ENCODE measurements at regions not wholly inside any gene's neighbourhood (a gene's known extent, or its start where the extent isn't known, plus 50 kb on each side); places are given as distances from the start of the nearest gene placed in this dataset.

DNA sequence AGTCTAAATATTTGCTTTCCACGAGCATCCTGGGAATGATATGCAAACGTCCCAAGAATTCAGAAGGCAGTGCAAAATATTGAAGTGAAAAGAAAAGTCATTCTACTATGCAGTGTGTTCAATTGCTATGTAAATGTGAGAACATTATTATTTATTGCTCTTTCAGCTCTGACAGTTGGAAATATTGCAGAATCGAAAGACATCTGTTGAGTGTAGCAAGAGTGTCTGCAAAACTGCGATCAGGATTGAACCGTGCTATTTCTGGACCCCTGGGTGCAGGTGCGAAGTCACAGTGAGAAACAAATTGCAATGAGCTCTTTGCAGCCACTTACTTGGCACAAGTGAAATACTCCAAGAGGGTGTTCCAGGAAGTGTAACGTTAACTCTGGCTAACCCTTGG is 566.4 kb downstream of the AJAP1 start:
- H3K4me1 Mint-ChIP-seq = no peaks in the 10 kb centered on the region
- DNase-seq (ENCODE audit: low spot score) = no peak
- peaks cover 81% of the 10 kb centered on the region for H3K9me3 Mint-ChIP-seq
- no peak for ATAC-seq
- no peak overlapping the region for H3K4me3 Mint-ChIP-seq
- TF ChIP-seq ZSCAN18 (CRISPR knock-in tag; IDR thresholded peaks at IDR 0.05) = no peak
- TF ChIP-seq, protein P1, sequence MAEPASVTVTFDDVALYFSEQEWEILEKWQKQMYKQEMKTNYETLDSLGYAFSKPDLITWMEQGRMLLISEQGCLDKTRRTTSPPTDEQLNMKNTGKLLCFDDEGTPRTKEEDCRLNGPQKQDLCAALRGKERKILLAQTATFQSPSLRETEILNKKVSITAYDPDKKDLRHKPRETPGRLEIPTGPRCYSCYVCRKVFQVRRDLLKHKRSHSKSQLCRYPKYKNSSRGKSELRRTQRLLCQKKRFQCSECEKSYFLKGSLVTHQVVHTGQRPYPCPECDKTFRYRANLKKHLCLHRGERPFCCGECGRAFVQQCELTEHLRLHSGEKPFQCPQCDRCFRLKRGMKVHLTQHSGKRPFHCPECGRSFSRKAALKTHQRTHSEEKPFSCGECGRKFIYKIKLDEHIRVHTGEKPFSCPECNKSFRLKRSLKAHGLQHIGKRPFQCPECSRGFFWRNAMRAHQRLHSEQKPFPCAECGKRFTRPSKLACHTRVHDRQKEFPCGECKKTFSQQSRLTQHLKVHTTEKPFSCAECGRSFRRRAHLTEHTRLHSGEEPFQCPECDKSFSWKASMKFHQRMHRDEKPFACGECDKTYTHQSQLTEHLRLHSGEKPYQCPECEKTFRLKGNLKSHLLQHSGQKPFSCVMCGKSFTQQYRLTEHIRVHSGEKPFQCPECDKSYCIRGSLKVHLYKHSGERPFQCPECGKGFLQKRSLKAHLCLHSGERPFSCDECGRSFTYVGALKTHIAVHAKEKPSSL (CRISPR knock-in tag; conservative IDR thresholded peaks at IDR 0.05) = no peak
- TF ChIP-seq AFF4 (CRISPR knock-in tag; IDR thresholded peaks at IDR 0.05; ENCODE audit: borderline replicate concordance) = no peak
- TF ChIP-seq, protein P2, sequence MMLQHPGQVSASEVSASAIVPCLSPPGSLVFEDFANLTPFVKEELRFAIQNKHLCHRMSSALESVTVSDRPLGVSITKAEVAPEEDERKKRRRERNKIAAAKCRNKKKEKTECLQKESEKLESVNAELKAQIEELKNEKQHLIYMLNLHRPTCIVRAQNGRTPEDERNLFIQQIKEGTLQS (CRISPR knock-in tag; conservative IDR thresholded peaks at IDR 0.05) = no peak
- TF ChIP-seq MYBL2 (CRISPR knock-in tag; IDR thresholded peaks at IDR 0.05) = no peak
- no peak for TF ChIP-seq ZMAT4 (CRISPR knock-in tag; IDR thresholded peaks at IDR 0.05)
- POLR2A ChIA-PET = no interaction called here
- H3K36me3 Mint-ChIP-seq = peaks cover 70% of the 10 kb centered on the region
- CTCF ChIA-PET = no interaction called here
- no peak overlapping the region for H3K27ac Mint-ChIP-seq
- peaks cover 77% of the 10 kb centered on the region for H3K27me3 Mint-ChIP-seq (ENCODE audit: low read depth)

GRCh38 chr1:5220421-5220820 is 566.0 kb downstream of the AJAP1 start:
- TF ChIP-seq, protein P3, sequence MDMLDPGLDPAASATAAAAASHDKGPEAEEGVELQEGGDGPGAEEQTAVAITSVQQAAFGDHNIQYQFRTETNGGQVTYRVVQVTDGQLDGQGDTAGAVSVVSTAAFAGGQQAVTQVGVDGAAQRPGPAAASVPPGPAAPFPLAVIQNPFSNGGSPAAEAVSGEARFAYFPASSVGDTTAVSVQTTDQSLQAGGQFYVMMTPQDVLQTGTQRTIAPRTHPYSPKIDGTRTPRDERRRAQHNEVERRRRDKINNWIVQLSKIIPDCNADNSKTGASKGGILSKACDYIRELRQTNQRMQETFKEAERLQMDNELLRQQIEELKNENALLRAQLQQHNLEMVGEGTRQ (CRISPR knock-in tag; IDR thresholded peaks at IDR 0.05) = no peak
- TF ChIP-seq GRHL2 (CRISPR knock-in tag; IDR thresholded peaks at IDR 0.05; ENCODE audit: insufficient replicate concordance, severe bottlenecking) = no peak
- TF ChIP-seq ZNF263 (CRISPR knock-in tag; IDR thresholded peaks at IDR 0.05; ENCODE audit: low read depth) = no peak
- POLR2A ChIA-PET = no interaction called here
- DNase-seq (ENCODE audit: low spot score) (no peak), ATAC-seq (no peak)
- Mint-ChIP-seq H3K27me3 (ENCODE audit: low read depth) (peaks cover 73% of the 10 kb centered on the region), H3K4me3 (no peak overlapping the region), H3K9me3 (peaks cover 81% of the 10 kb centered on the region), H3K4me1 (no peaks in the 10 kb centered on the region), H3K27ac (no peak overlapping the region), H3K36me3 (peaks cover 68% of the 10 kb centered on the region)
- CTCF ChIA-PET = no interaction called here

- Mint-ChIP-seq H3K27me3 (ENCODE audit: low read depth) (peaks cover 14% of the 10 kb centered on the region), H3K4me1 (no peaks in the 10 kb centered on the region), H3K36me3 (peaks cover 67% of the 10 kb centered on the region), H3K9me3 (peaks cover 88% of the 10 kb centered on the region), H3K27ac (no peak overlapping the region), H3K4me3 (no peak overlapping the region)
- ChIA-PET POLR2A (no interaction called here), CTCF (no interaction called here)
- ATAC-seq (no peak), DNase-seq (ENCODE audit: low spot score) (no peak)
- TF ChIP-seq RELA (CRISPR knock-in tag; IDR thresholded peaks at IDR 0.05; ENCODE audit: borderline replicate concordance) (no peak), ETV6 (CRISPR knock-in tag; IDR thresholded peaks at IDR 0.05) (no peak), TP53 (CRISPR knock-in tag; IDR thresholded peaks at IDR 0.05) (no peak), NFATC4 (CRISPR knock-in tag; IDR thresholded peaks at IDR 0.05) (no peak)
- TF ChIP-seq, protein P4, sequence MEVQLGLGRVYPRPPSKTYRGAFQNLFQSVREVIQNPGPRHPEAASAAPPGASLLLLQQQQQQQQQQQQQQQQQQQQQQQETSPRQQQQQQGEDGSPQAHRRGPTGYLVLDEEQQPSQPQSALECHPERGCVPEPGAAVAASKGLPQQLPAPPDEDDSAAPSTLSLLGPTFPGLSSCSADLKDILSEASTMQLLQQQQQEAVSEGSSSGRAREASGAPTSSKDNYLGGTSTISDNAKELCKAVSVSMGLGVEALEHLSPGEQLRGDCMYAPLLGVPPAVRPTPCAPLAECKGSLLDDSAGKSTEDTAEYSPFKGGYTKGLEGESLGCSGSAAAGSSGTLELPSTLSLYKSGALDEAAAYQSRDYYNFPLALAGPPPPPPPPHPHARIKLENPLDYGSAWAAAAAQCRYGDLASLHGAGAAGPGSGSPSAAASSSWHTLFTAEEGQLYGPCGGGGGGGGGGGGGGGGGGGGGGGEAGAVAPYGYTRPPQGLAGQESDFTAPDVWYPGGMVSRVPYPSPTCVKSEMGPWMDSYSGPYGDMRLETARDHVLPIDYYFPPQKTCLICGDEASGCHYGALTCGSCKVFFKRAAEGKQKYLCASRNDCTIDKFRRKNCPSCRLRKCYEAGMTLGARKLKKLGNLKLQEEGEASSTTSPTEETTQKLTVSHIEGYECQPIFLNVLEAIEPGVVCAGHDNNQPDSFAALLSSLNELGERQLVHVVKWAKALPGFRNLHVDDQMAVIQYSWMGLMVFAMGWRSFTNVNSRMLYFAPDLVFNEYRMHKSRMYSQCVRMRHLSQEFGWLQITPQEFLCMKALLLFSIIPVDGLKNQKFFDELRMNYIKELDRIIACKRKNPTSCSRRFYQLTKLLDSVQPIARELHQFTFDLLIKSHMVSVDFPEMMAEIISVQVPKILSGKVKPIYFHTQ (CRISPR knock-in tag; IDR thresholded peaks at IDR 0.05) = no peak
- TF ChIP-seq, protein P5, sequence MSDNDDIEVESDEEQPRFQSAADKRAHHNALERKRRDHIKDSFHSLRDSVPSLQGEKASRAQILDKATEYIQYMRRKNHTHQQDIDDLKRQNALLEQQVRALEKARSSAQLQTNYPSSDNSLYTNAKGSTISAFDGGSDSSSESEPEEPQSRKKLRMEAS (CRISPR knock-in tag; IDR thresholded peaks at IDR 0.05) = no peak
- TF ChIP-seq, protein P6, sequence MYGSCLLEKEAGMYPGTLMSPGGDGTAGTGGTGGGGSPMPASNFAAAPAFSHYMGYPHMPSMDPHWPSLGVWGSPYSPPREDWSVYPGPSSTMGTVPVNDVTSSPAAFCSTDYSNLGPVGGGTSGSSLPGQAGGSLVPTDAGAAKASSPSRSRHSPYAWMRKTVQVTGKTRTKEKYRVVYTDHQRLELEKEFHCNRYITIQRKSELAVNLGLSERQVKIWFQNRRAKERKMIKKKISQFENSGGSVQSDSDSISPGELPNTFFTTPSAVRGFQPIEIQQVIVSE (CRISPR knock-in tag; IDR thresholded peaks at IDR 0.05; ENCODE audit: borderline replicate concordance) = no peak
- TF ChIP-seq, protein P7, sequence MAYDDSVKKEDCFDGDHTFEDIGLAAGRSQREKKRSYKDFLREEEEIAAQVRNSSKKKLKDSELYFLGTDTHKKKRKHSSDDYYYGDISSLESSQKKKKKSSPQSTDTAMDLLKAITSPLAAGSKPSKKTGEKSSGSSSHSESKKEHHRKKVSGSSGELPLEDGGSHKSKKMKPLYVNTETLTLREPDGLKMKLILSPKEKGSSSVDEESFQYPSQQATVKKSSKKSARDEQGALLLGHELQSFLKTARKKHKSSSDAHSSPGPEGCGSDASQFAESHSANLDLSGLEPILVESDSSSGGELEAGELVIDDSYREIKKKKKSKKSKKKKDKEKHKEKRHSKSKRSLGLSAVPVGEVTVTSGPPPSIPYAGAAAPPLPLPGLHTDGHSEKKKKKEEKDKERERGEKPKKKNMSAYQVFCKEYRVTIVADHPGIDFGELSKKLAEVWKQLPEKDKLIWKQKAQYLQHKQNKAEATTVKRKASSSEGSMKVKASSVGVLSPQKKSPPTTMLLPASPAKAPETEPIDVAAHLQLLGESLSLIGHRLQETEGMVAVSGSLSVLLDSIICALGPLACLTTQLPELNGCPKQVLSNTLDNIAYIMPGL (CRISPR knock-in tag; IDR thresholded peaks at IDR 0.05) = no peak
Measured at GRCh38 chr1:5200006-5200405, 545.6 kb downstream of the AJAP1 start.

Measured in WTC11 (cell line).